ENCODE measurements at regions not wholly inside any gene's neighbourhood (a gene's known extent, or its start where the extent isn't known, plus 50 kb on each side); places are given as distances from the start of the nearest gene placed in this dataset.

DNA sequence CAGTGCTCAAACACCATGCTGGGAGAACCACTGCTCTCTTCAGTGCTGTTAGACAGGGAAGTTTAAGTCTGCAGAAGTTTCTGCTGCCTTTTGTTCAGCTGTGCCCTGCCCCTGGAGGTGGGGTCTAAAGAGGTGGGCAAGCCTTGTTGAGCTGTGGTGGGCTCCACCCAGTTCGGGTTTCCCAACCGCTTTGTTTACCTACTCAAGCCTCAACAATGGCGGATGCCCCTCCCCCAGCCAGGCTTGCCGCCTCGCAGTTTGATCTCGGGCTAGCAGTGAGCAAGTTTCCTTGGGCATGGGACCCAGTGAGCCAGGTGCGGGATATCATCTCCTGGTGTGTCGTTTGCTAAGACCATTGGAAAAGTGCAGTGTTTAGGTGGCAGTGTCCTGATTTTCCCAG lies 670.2 kb upstream of the ALCAM start:
- Histone ChIP-seq H3K27ac (replicated peaks) (no peak overlapping the region), H3K4me3 (replicated peaks; ENCODE audit: insufficient read depth, low read length) (no peak overlapping the region), H3K27me3 (ENCODE audit: insufficient read depth, poor library complexity, severe bottlenecking) (no peaks in the 10 kb centered on the region)
- no peak for DNase-seq (ENCODE audit: low read depth in 1 of 2, low spot score in 1 of 2)
- TF ChIP-seq, protein P1, sequence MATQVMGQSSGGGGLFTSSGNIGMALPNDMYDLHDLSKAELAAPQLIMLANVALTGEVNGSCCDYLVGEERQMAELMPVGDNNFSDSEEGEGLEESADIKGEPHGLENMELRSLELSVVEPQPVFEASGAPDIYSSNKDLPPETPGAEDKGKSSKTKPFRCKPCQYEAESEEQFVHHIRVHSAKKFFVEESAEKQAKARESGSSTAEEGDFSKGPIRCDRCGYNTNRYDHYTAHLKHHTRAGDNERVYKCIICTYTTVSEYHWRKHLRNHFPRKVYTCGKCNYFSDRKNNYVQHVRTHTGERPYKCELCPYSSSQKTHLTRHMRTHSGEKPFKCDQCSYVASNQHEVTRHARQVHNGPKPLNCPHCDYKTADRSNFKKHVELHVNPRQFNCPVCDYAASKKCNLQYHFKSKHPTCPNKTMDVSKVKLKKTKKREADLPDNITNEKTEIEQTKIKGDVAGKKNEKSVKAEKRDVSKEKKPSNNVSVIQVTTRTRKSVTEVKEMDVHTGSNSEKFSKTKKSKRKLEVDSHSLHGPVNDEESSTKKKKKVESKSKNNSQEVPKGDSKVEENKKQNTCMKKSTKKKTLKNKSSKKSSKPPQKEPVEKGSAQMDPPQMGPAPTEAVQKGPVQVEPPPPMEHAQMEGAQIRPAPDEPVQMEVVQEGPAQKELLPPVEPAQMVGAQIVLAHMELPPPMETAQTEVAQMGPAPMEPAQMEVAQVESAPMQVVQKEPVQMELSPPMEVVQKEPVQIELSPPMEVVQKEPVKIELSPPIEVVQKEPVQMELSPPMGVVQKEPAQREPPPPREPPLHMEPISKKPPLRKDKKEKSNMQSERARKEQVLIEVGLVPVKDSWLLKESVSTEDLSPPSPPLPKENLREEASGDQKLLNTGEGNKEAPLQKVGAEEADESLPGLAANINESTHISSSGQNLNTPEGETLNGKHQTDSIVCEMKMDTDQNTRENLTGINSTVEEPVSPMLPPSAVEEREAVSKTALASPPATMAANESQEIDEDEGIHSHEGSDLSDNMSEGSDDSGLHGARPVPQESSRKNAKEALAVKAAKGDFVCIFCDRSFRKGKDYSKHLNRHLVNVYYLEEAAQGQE (IDR thresholded peaks at IDR 0.05; ENCODE audit: insufficient replicate concordance, low read depth) = no peak
- TF ChIP-seq SPI1 (IDR thresholded peaks at IDR 0.05; ENCODE audit: borderline replicate concordance, low read depth) (no peak), GABPA (IDR thresholded peaks at IDR 0.05; ENCODE audit: low read depth) (no peak), POLR2AphosphoS5 (IDR thresholded peaks at IDR 0.05; ENCODE audit: low read depth) (no peak)
- TF ChIP-seq, protein P2, sequence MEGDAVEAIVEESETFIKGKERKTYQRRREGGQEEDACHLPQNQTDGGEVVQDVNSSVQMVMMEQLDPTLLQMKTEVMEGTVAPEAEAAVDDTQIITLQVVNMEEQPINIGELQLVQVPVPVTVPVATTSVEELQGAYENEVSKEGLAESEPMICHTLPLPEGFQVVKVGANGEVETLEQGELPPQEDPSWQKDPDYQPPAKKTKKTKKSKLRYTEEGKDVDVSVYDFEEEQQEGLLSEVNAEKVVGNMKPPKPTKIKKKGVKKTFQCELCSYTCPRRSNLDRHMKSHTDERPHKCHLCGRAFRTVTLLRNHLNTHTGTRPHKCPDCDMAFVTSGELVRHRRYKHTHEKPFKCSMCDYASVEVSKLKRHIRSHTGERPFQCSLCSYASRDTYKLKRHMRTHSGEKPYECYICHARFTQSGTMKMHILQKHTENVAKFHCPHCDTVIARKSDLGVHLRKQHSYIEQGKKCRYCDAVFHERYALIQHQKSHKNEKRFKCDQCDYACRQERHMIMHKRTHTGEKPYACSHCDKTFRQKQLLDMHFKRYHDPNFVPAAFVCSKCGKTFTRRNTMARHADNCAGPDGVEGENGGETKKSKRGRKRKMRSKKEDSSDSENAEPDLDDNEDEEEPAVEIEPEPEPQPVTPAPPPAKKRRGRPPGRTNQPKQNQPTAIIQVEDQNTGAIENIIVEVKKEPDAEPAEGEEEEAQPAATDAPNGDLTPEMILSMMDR (IDR thresholded peaks at IDR 0.05; ENCODE audit: insufficient read depth, low read length) = no peak

DNA sequence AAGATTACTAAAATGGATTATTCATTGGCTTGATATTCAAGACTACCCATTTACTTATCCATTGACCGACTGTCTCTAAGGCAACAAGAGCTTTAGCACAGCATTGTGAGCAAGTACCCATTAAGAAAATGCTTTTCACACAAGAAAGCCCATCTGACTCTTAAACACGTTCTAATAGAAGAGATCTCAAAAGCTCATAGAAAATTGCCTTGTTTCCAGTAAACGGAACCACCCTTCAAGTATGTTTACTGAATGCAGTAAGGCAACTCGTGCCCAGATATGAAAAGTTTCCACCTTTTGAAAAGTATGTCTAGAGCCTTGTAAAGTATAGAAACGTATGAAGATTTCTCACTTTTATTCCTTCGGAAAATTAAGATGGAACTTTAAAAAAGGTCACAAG lies 655.3 kb upstream of the ALCAM start:
- TF ChIP-seq, protein P2 (IDR thresholded peaks at IDR 0.05; ENCODE audit: insufficient read depth, low read length) = no peak
- TF ChIP-seq SPI1 (IDR thresholded peaks at IDR 0.05; ENCODE audit: borderline replicate concordance, low read depth) (no peak), GABPA (IDR thresholded peaks at IDR 0.05; ENCODE audit: low read depth) (no peak), POLR2AphosphoS5 (IDR thresholded peaks at IDR 0.05; ENCODE audit: low read depth) (no peak)
- TF ChIP-seq, protein P1 (IDR thresholded peaks at IDR 0.05; ENCODE audit: insufficient replicate concordance, low read depth) = no peak
- Histone ChIP-seq H3K4me3 (replicated peaks; ENCODE audit: insufficient read depth, low read length) (no peak overlapping the region), H3K27me3 (ENCODE audit: insufficient read depth, poor library complexity, severe bottlenecking) (no peaks in the 10 kb centered on the region), H3K27ac (replicated peaks) (no peak overlapping the region)
- DNase-seq (ENCODE audit: low read depth in 1 of 2, low spot score in 1 of 2) = no peak

DNA sequence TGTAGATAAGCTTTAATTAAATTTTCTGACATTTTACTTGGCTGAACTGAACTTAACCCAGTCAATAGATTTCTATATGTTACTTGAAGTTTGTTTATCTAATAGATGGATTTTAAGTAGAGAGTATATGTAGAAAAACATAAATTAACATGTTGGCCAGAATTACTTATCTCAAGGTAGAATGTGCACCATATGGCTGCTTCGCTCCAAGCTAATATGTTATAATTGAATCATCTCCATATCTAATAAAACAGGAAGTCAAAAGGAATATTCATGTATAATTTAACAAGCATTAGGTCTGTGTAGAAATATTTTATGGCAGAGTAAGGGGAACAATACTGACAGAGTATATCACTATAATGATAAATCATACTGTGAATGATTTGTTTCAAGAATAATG lies 650.7 kb upstream of the ALCAM start:
- Histone ChIP-seq H3K4me3 (replicated peaks; ENCODE audit: insufficient read depth, low read length) (no peak overlapping the region), H3K27ac (replicated peaks) (no peak overlapping the region), H3K27me3 (ENCODE audit: insufficient read depth, poor library complexity, severe bottlenecking) (no peaks in the 10 kb centered on the region)
- no peak for TF ChIP-seq SPI1 (IDR thresholded peaks at IDR 0.05; ENCODE audit: borderline replicate concordance, low read depth)
- TF ChIP-seq GABPA (IDR thresholded peaks at IDR 0.05; ENCODE audit: low read depth) = no peak
- TF ChIP-seq, protein P1 (IDR thresholded peaks at IDR 0.05; ENCODE audit: insufficient replicate concordance, low read depth) = no peak
- TF ChIP-seq, protein P2 (IDR thresholded peaks at IDR 0.05; ENCODE audit: insufficient read depth, low read length) = no peak
- no peak for TF ChIP-seq POLR2AphosphoS5 (IDR thresholded peaks at IDR 0.05; ENCODE audit: low read depth)
- DNase-seq (ENCODE audit: low read depth in 1 of 2, low spot score in 1 of 2) = no peak

Measured in HL-60 (cell line).